HepG2 (cell line): ENCODE measurements at regions not wholly inside any gene's neighbourhood (a gene's known extent, or its start where the extent isn't known, plus 50 kb on each side); places are given as distances from the start of the nearest gene placed in this dataset.

Experiments used
- ATAC-seq: fragments of 200-7000 bp; cut with Tn5 transposase; 3 replicates; pipeline ENCODE4 v1.9.1; 2020; ENCODE audit warnings: mild to moderate bottlenecking, moderate library complexity
- BruUV-seq: library from RNA; stranded (reverse); fragments of 400-500 nt; replicated peaks from 2 replicates; lab custom pipeline; 2021; lab: Mats Ljungman, UMichigan
- CTCF ChIA-PET: fragments of 300-600 bp; formaldehyde crosslinking; extraction: SDS; loops from one replicate; lab custom pipeline; 2021; ENCODE audit warnings: low total read pairs, inconsistent platforms, low intra/inter-chr PET ratio; lab: Yijun Ruan, JAX
- POLR2A ChIA-PET: fragments of 350-600 bp; sonication (Branson Sonifier 250); formaldehyde crosslinking; loops from one replicate; lab custom pipeline; 2020; ENCODE audit warnings: antibody characterized with exemption, inconsistent platforms; lab: Yijun Ruan, JAX
- DNase-seq: peaks from one replicate; pipeline ENCODE4 v3.0.0-alpha.2; 2015; ENCODE audit warnings: low spot score
- FAIRE-seq: peaks from 3 replicates; lab custom pipeline; 2011; peaks lifted over from hg19 to GRCh38; lab: Jason Lieb, UNC
- H2AFZ ChIP-seq: one replicate; pipeline ENCODE4 v1.6.1; 2011; ENCODE audit warnings: low read length, inconsistent platforms
- H3K27ac ChIP-seq: fragments of 300-600 bp; 3 replicates; pipeline ENCODE4 v1.8.0; 2011; ENCODE audit warnings: mixed run types, mild to moderate bottlenecking, mixed read lengths, low read length, inconsistent platforms; ENCODE audit not compliant: insufficient read depth; ENCODE audit errors: extremely low read length
- H3K27me3 ChIP-seq, 2 experiments: fragments of 200-600 bp in 1 of 2; 2 replicates in 1 of 2; 3 replicates in 1 of 2; pipeline versions ENCODE4 v1.6.0 to v1.8.0; 2011; ENCODE audit warnings: low read length in 2 of 2, mild to moderate bottlenecking in 2 of 2, moderate library complexity in 2 of 2, inconsistent platforms in 1 of 2; ENCODE audit not compliant: insufficient read depth in 2 of 2, control insufficient read depth in 1 of 2
- H3K36me3 ChIP-seq, 2 experiments: fragments of 200-600 bp in 1 of 2; replicated peaks in 1 of 2; 2 replicates in 1 of 2; 3 replicates in 1 of 2; pipeline versions ENCODE4 v1.5.1 to v1.8.0; 2011; ENCODE audit warnings: low read length in 2 of 2, inconsistent platforms in 1 of 2; ENCODE audit not compliant: insufficient read depth in 2 of 2, control insufficient read depth in 1 of 2
- H3K4me1 ChIP-seq: 2 replicates; pipeline ENCODE4 v1.5.1; 2012; ENCODE audit warnings: low read length, inconsistent platforms; ENCODE audit not compliant: insufficient read depth
- H3K4me2 ChIP-seq: 2 replicates; pipeline ENCODE4 v1.6.0; 2011; ENCODE audit warnings: low read depth, low read length, inconsistent platforms
- H3K4me3 ChIP-seq, 3 experiments: fragments of 200-600 bp in 1 of 3; sonication (generic), shearing (Covaris generic) in 1 of 3; replicated peaks in 1 of 3; 2 replicates each; pipeline ENCODE4 v1.5.1; 2011 to 2016; ENCODE audit warnings: low read length in 3 of 3, inconsistent platforms in 2 of 3, low read depth in 2 of 3, mild to moderate bottlenecking in 2 of 3, control low read depth in 1 of 3, mixed read lengths in 1 of 3; ENCODE audit not compliant: insufficient read depth in 1 of 3
- H3K79me2 ChIP-seq: one replicate; pipeline ENCODE4 v1.6.1; 2011; ENCODE audit warnings: low read length, inconsistent platforms; ENCODE audit not compliant: insufficient read depth
- H3K9ac ChIP-seq: 2 replicates; pipeline ENCODE4 v1.6.0; 2011; ENCODE audit warnings: mild to moderate bottlenecking, low read depth, low read length, inconsistent platforms; ENCODE audit not compliant: insufficient read depth
- H3K9me3 ChIP-seq: 2 replicates; pipeline ENCODE4 v1.5.1; 2012; ENCODE audit warnings: mild to moderate bottlenecking, low read length
- H4K20me1 ChIP-seq: 2 replicates; pipeline ENCODE4 v1.6.0; 2011; ENCODE audit warnings: inconsistent platforms, mild to moderate bottlenecking, low read length, moderate library complexity; ENCODE audit not compliant: insufficient read depth
- GABPA ChIP-seq, 2 experiments: IDR thresholded peaks; 2 replicates each; pipeline ENCODE4 v1.6.1; 2011 to 2016; ENCODE audit warnings: low read depth in 2 of 2, low read length in 1 of 2, missing biosample characterization in 1 of 2, missing genetic modification characterization in 1 of 2
- MAFF ChIP-seq: IDR thresholded peaks from 2 replicates; pipeline ENCODE4 v1.6.1; 2011; ENCODE audit warnings: low read depth, low read length, improper control_type of control experiment
- MAFK ChIP-seq, 2 experiments: IDR thresholded peaks in 1 of 2; conservative IDR thresholded peaks in 1 of 2; 2 replicates each; pipeline ENCODE4 v1.6.1; 2011; ENCODE audit warnings: improper control_type of control experiment in 2 of 2, low read length in 2 of 2
- NFKBIZ ChIP-seq: IDR thresholded peaks from 2 replicates; pipeline ENCODE4 v1.6.1; 2018; ENCODE audit warnings: missing genetic modification reagents, missing compliant biosample characterization
- PHF20 ChIP-seq: sonication (generic); formaldehyde crosslinking; IDR thresholded peaks from 2 replicates; pipeline ENCODE4 v1.5.0; 2020; ENCODE audit warnings: mild to moderate bottlenecking, missing genetic modification reagents
- POGZ ChIP-seq: sonication (generic); formaldehyde crosslinking; IDR thresholded peaks from 2 replicates; pipeline ENCODE4 v1.4.0; 2020; ENCODE audit warnings: mild to moderate bottlenecking, missing genetic modification reagents
- SMARCE1 ChIP-seq: fragments of 450-650 bp; IDR thresholded peaks from 2 replicates; pipeline ENCODE4 v1.6.1; 2017; ENCODE audit warnings: borderline replicate concordance
- ZNF281 ChIP-seq: sonication (generic); formaldehyde crosslinking; IDR thresholded peaks from 2 replicates; pipeline ENCODE4 v1.4.0; 2020; ENCODE audit warnings: missing genetic modification reagents, borderline replicate concordance
- ZNF33B ChIP-seq: sonication (generic); formaldehyde crosslinking; IDR thresholded peaks from 2 replicates; pipeline ENCODE4 v1.5.1; 2020; ENCODE audit warnings: mild to moderate bottlenecking, missing genetic modification reagents
- ZNF607 ChIP-seq: sonication (generic); formaldehyde crosslinking; IDR thresholded peaks from 2 replicates; pipeline ENCODE4 v1.5.1; 2020; ENCODE audit warnings: missing genetic modification reagents, mild to moderate bottlenecking, borderline replicate concordance
- ZNF691 ChIP-seq: sonication (generic); formaldehyde crosslinking; IDR thresholded peaks from 2 replicates; pipeline ENCODE4 v1.4.0; 2020; ENCODE audit warnings: missing genetic modification reagents, low read depth, mild to moderate bottlenecking, borderline replicate concordance
- ZXDC ChIP-seq: sonication (generic); formaldehyde crosslinking; IDR thresholded peaks from 2 replicates; pipeline ENCODE4 v1.5.0; 2020; ENCODE audit warnings: mild to moderate bottlenecking, missing genetic modification reagents
- WGBS: methylation state at CpG from one replicate; pipeline ENCODE4 v1.1.6; 2017; ENCODE audit warnings: low lambda C conversion rate; 5-methylcytosine and 5-hydroxymethylcytosine counted together
- in situ Hi-C: cut with HindIII; loops from 2 replicates; pipeline ENCODE4 v1.10.0; 2017; ENCODE audit warnings: low pct_unique_long_range_greater_than_20kb; ENCODE audit not compliant: extremely low pct_ligation_motif_present
- intact Hi-C: fragments of 100-400 bp; cut with micrococcal nuclease; formaldehyde crosslinking; loops from one replicate; pipeline ENCODE4 v1.10.0; 2022; ENCODE audit not compliant: unreplicated experiment

GRCh38 chr3:44090036-44090435, 151.7 kb upstream of the TOPAZ1 start:
- H4K20me1 ChIP-seq = no peaks in the 10 kb centered on the region
- TF ChIP-seq NFKBIZ (CRISPR knock-in tag) = no peak
- no peak for TF ChIP-seq ZNF33B (CRISPR knock-in tag)
- peak; percentile 46 to 82; a peak in 3 of 4 replicates for TF ChIP-seq MAFK (conservative IDR thresholded peaks at IDR 0.05 in 1 of 2, IDR thresholded peaks at IDR 0.05 in 1 of 2; ENCODE audit: low read length in 2 of 2)
- TF ChIP-seq ZNF691 (CRISPR knock-in tag) = no peak
- no peak for TF ChIP-seq ZNF281 (CRISPR knock-in tag)
- TF ChIP-seq GABPA (IDR thresholded peaks at IDR 0.05; ENCODE audit: low read depth, low read length) = no peak
- TF ChIP-seq GABPA (CRISPR knock-in tag; IDR thresholded peaks at IDR 0.05; ENCODE audit: low read depth) = no peak
- no peak for TF ChIP-seq POGZ (CRISPR knock-in tag)
- TF ChIP-seq PHF20 = no peak
- no peak for TF ChIP-seq ZNF607 (CRISPR knock-in tag)
- no peak for TF ChIP-seq SMARCE1
- no peak for TF ChIP-seq ZXDC (CRISPR knock-in tag)
- TF ChIP-seq MAFF = peak; percentile 52; the same call in 1 of the 2 replicates
- FAIRE-seq (no peak), ATAC-seq (no peak), DNase-seq (no peak)
- intact Hi-C loops (no loop called here), in situ Hi-C loops (no loop called here)
- BruUV-seq = no TSS peak
- ChIA-PET POLR2A (no interaction called here), CTCF (no interaction called here)
- no peaks in the 10 kb centered on the region for H3K27me3 ChIP-seq
- no peaks in the 10 kb centered on the region for H3K36me3 ChIP-seq
- no peak overlapping the region for H3K9ac ChIP-seq
- no peaks in the 10 kb centered on the region for H3K4me1 ChIP-seq
- H3K79me2 ChIP-seq = no peaks in the 10 kb centered on the region
- H3K4me2 ChIP-seq = no peak overlapping the region
- H3K4me3 ChIP-seq = no peak overlapping the region
- WGBS = 0% methylated on average over 2 of the region's 2 CpGs
- H2AFZ ChIP-seq = no peak overlapping the region
- H3K9me3 ChIP-seq = no peaks in the 10 kb centered on the region
- no peak overlapping the region for H3K27ac ChIP-seq
